Neural cell (in vitro differentiated cells): ENCODE measurements at regions not wholly inside any gene's neighbourhood (a gene's known extent, or its start where the extent isn't known, plus 50 kb on each side); places are given as distances from the start of the nearest gene placed in this dataset.

Experiments
- H2AFZ ChIP-seq: fragments of 200-600, 300-800 bp; sonication (generic), shearing (Covaris generic); 2 replicates; pipeline ENCODE4 v1.6.0; 2014; ENCODE audit warnings: low read depth, mild to moderate bottlenecking, antibody characterized with exemption, low read length, moderate library complexity
- H3F3A ChIP-seq: fragments of 200-600 bp; shearing (Covaris generic); 2 replicates; pipeline ENCODE4 v1.6.1; 2016; ENCODE audit warnings: mild to moderate bottlenecking, moderate library complexity, mixed read lengths, antibody characterized with exemption, low read length; ENCODE audit not compliant: insufficient read depth, poor library complexity, severe bottlenecking
- H3K27ac ChIP-seq: fragments of 200-600, 300-800 bp; sonication (generic), shearing (Covaris generic); 2 replicates; pipeline ENCODE4 v1.5.1; 2014; ENCODE audit warnings: mild to moderate bottlenecking, low read length, moderate library complexity
- H3K27me3 ChIP-seq: fragments of 300-800, 200-600 bp; sonication (generic), shearing (Covaris generic); 2 replicates; pipeline ENCODE4 v1.6.0; 2014; ENCODE audit warnings: mild to moderate bottlenecking, low read depth, low read length, moderate library complexity; ENCODE audit not compliant: insufficient read depth
- H3K36me3 ChIP-seq: fragments of 300-800, 200-600 bp; sonication (generic), shearing (Covaris generic); 2 replicates; pipeline ENCODE4 v1.5.1; 2014; ENCODE audit warnings: mild to moderate bottlenecking, antibody characterized with exemption, low read length, moderate library complexity; ENCODE audit not compliant: insufficient read depth
- H3K4me2 ChIP-seq: fragments of 300-800, 200-600 bp; sonication (generic), shearing (Covaris generic); 2 replicates; pipeline ENCODE4 v1.6.0; 2014; ENCODE audit warnings: mild to moderate bottlenecking, low read length
- H3K4me3 ChIP-seq: fragments of 300-800, 200-600 bp; sonication (generic), shearing (Covaris generic); 2 replicates; pipeline ENCODE4 v1.5.1; 2014; ENCODE audit warnings: mild to moderate bottlenecking, low read length, moderate library complexity
- H3K79me2 ChIP-seq: fragments of 200-600 bp; shearing (Covaris generic); replicated peaks from 2 replicates; pipeline ENCODE4 v1.6.0; 2014; ENCODE audit warnings: mild to moderate bottlenecking, low read length, moderate library complexity; ENCODE audit not compliant: insufficient read depth
- H3K9ac ChIP-seq: fragments of 300-800, 200-600 bp; sonication (generic), shearing (Covaris generic); 2 replicates; pipeline ENCODE4 v1.6.1; 2016; ENCODE audit warnings: mild to moderate bottlenecking, low read length, mixed read lengths
- H3K9me2 ChIP-seq: fragments of 200-600 bp; shearing (Covaris generic); 2 replicates; pipeline ENCODE4 v1.6.1; 2016; ENCODE audit warnings: mild to moderate bottlenecking, low read length, mixed read lengths; ENCODE audit not compliant: insufficient read depth
- H3K9me3 ChIP-seq: fragments of 200-600, 300-800 bp; sonication (generic), shearing (Covaris generic); 2 replicates; pipeline ENCODE4 v1.6.1; 2016; ENCODE audit warnings: mild to moderate bottlenecking, mixed run types, low read length, moderate library complexity, mixed read lengths
- H4K20me1 ChIP-seq: fragments of 200-600 bp; shearing (Covaris generic); 2 replicates; pipeline ENCODE4 v1.6.1; 2016; ENCODE audit warnings: mild to moderate bottlenecking, mixed run types; ENCODE audit not compliant: insufficient read depth
- CTCF ChIP-seq: fragments of 450-650 bp; IDR thresholded peaks from 2 replicates; pipeline ENCODE4 v1.5.1; 2014; ENCODE audit warnings: antibody characterized with exemption, mild to moderate bottlenecking, moderate library complexity; ENCODE audit not compliant: poor library complexity, severe bottlenecking
- EP300 ChIP-seq: fragments of 450-650 bp; conservative IDR thresholded peaks from 2 replicates; pipeline ENCODE4 v1.6.1; 2014; ENCODE audit warnings: antibody characterized with exemption, mild to moderate bottlenecking, moderate library complexity; ENCODE audit not compliant: poor library complexity, severe bottlenecking
- EZH2 ChIP-seq: fragments of 200-600, 300-800 bp; shearing (Covaris generic), sonication (generic); IDR thresholded peaks from 2 replicates; pipeline ENCODE4 v1.6.1; 2014; ENCODE audit warnings: antibody characterized with exemption, low read length, borderline replicate concordance, mild to moderate bottlenecking; ENCODE audit not compliant: insufficient read depth, poor library complexity, severe bottlenecking
- MXI1 ChIP-seq: fragments of 450-650 bp; conservative IDR thresholded peaks from 2 replicates; pipeline ENCODE4 v1.6.1; 2014; ENCODE audit warnings: antibody characterized with exemption, mild to moderate bottlenecking; ENCODE audit not compliant: poor library complexity, severe bottlenecking
- POLR2AphosphoS5 ChIP-seq: IDR thresholded peaks from 2 replicates; pipeline ENCODE4 v1.6.1; 2012
- RAD21 ChIP-seq: fragments of 450-650 bp; conservative IDR thresholded peaks from 2 replicates; pipeline ENCODE4 v1.6.1; 2014; ENCODE audit warnings: antibody characterized with exemption, mild to moderate bottlenecking, moderate library complexity
- SMC3 ChIP-seq: fragments of 450-650 bp; conservative IDR thresholded peaks from 2 replicates; pipeline ENCODE4 v1.6.1; 2014; ENCODE audit warnings: antibody characterized with exemption, mild to moderate bottlenecking, moderate library complexity; ENCODE audit not compliant: poor library complexity
- TAF1 ChIP-seq: IDR thresholded peaks from 2 replicates; pipeline ENCODE4 v1.6.1; 2012; ENCODE audit warnings: low read depth
- TF ChIP-seq, protein P1 (sequence below): IDR thresholded peaks from 2 replicates; pipeline ENCODE4 v1.6.1; 2012; ENCODE audit warnings: borderline replicate concordance

- TF ChIP-seq MXI1: no peak
- no peaks in the 10 kb centered on the region for H3K36me3 ChIP-seq
- H3F3A ChIP-seq: no peaks in the 10 kb centered on the region
- no peaks in the 10 kb centered on the region for H3K9me3 ChIP-seq
- no peaks in the 10 kb centered on the region for H3K27me3 ChIP-seq
- no peak overlapping the region for H3K27ac ChIP-seq
- H3K9ac ChIP-seq: no peak overlapping the region
- H3K79me2 ChIP-seq: no peaks in the 10 kb centered on the region
- no peak overlapping the region for H3K4me3 ChIP-seq
- H2AFZ ChIP-seq: no peak overlapping the region
- no peaks in the 10 kb centered on the region for H3K9me2 ChIP-seq
- H4K20me1 ChIP-seq: no peaks in the 10 kb centered on the region
- no peak overlapping the region for H3K4me2 ChIP-seq
Measured at GRCh38 chr21:27079636-27080240, 112.8 kb upstream of the ADAMTS5 start.

GRCh38 chr21:27078915-27079314, 112.0 kb upstream of the ADAMTS5 start:
- Histone ChIP-seq H3K36me3 (no peaks in the 10 kb centered on the region), H3K4me2 (no peak overlapping the region), H3K27me3 (no peaks in the 10 kb centered on the region), H3K4me3 (no peak overlapping the region), H4K20me1 (no peaks in the 10 kb centered on the region), H2AFZ (no peak overlapping the region), H3K27ac (no peak overlapping the region), H3K9me3 (no peaks in the 10 kb centered on the region), H3F3A (no peaks in the 10 kb centered on the region), H3K79me2 (no peaks in the 10 kb centered on the region), H3K9ac (no peak overlapping the region), H3K9me2 (no peaks in the 10 kb centered on the region)
- TF ChIP-seq SMC3: no peak
- TF ChIP-seq MXI1: no peak
- TF ChIP-seq CTCF: no peak
- TF ChIP-seq RAD21: no peak
- TF ChIP-seq, protein P1, sequence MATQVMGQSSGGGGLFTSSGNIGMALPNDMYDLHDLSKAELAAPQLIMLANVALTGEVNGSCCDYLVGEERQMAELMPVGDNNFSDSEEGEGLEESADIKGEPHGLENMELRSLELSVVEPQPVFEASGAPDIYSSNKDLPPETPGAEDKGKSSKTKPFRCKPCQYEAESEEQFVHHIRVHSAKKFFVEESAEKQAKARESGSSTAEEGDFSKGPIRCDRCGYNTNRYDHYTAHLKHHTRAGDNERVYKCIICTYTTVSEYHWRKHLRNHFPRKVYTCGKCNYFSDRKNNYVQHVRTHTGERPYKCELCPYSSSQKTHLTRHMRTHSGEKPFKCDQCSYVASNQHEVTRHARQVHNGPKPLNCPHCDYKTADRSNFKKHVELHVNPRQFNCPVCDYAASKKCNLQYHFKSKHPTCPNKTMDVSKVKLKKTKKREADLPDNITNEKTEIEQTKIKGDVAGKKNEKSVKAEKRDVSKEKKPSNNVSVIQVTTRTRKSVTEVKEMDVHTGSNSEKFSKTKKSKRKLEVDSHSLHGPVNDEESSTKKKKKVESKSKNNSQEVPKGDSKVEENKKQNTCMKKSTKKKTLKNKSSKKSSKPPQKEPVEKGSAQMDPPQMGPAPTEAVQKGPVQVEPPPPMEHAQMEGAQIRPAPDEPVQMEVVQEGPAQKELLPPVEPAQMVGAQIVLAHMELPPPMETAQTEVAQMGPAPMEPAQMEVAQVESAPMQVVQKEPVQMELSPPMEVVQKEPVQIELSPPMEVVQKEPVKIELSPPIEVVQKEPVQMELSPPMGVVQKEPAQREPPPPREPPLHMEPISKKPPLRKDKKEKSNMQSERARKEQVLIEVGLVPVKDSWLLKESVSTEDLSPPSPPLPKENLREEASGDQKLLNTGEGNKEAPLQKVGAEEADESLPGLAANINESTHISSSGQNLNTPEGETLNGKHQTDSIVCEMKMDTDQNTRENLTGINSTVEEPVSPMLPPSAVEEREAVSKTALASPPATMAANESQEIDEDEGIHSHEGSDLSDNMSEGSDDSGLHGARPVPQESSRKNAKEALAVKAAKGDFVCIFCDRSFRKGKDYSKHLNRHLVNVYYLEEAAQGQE: no peak
- no peak for TF ChIP-seq POLR2AphosphoS5
- TF ChIP-seq TAF1: no peak
- no peak for TF ChIP-seq EZH2
- no peak for TF ChIP-seq EP300
